ENCODE measurements at regions not wholly inside any gene's neighbourhood (a gene's known extent, or its start where the extent isn't known, plus 50 kb on each side); places are given as distances from the start of the nearest gene placed in this dataset.
"Not testable (repeated sequence)": the region's sequence is repeated elsewhere in the genome, so short reads cannot be mapped to it uniquely, and the experiment has no call there.

DNA sequence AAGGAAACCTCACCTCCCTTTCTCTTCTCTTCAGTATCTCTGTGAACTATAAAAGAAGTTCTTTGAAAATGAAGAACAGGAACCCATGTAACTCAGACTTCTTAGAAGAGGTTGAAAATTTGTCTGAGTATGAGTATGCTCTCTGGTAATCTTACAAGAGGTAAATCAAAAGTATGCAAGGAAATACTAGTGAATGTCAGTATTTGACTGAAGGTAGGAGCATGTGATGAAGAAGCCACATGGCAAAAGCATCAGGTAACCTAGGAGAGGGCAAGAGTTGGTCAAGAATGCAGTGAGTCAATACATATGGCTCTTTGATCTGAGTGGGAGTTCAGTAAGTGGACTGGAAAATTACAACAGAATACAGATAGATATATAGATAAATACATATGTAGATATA lies 133.0 kb upstream of the NECTIN3 start:
- no peak for DNase-seq (ENCODE audit: low spot score)

DNA sequence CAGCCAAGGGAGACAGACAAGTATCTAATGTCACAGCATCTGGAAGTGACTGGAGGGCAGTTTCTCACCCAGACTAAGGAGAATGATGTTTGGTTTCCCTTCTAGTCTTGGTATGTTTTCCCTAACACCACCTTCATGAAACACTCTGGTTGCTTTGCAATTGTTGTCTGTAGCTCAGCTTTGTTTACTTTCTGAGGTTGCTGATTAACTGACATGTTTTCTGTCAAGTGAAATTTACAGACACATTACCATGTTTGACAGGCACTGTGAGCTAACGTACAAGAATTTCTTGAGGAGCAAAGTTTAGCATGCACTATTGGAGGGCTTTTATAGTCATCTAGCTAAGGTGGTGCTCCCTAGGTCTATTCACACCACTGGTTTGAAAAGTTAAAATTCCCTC lies 131.6 kb upstream of the NECTIN3 start:
- DNase-seq (ENCODE audit: low spot score) = no peak

- no peak for DNase-seq (ENCODE audit: low spot score)
Measured at GRCh38 chr3:110944782-110945181, 126.8 kb upstream of the NECTIN3 start.

DNA sequence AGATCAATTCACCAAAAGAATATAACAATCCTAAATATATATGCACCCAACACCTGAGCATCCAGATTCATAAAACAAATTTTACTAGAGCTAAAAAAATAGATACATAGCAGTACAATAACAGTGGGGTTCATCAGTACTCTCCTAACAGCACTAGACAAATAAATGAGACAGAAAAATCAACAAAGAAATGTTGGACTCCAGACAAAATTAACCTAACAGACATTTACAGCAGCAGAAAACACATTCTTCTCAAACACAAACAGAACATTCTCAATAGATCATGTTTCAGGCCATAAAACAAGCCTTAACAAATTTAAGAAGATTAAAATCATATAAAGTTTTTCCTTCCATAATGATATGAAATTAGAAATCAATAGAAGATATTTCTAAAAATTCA lies 124.8 kb upstream of the NECTIN3 start:
- no peak for DNase-seq (ENCODE audit: low spot score)

- not testable (repeated sequence) for DNase-seq (ENCODE audit: low spot score)
Measured at GRCh38 chr3:110949194-110949593, 122.4 kb upstream of the NECTIN3 start.

DNA sequence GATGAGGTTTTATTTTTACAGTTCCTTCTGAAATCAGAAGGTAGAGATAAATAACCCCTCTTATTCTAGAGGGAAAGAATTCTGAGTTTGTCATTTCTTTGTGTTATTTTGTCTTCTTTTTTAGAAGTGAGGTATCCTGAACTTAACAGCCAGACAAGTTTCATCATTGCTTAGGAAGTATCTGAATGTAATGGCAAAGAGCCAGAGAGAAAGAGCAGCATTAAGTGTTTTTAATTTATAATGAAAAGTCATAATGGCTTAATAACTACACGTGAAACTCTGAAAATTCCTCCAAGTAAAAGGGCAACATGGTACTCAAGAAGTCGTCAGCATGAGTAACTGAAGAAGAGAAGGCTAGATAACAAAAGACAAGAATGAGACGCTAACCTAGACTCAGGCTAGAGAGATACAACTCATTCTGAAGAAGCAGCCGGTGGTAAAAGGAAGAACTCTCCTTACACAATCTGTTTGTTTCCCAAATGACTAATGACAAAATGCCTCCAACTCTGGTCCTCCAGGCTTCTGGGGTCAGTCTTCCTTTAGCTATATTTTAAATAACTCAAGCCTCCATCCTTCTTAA lies 116.2 kb upstream of the NECTIN3 start:
- no peak for DNase-seq (ENCODE audit: low spot score)

DNA sequence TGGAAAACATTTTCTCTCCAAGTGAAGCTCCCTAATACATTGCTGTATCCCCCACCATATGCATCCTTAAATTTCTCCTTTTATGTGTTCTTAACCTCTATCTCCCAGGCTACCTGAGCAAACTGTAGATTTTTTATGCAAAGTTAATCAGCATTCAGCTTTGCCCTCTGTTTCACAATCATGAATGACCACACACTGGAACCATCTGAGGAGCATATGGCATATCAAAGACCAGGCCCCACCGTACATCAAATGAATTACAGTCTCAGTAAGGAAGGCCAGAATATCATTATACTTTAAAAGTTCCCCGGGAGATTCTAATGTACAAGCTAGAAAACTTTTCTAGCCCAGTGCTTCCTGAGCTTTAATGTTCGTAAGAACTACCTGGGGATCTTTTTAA lies 115.5 kb upstream of the NECTIN3 start:
- no peak for DNase-seq (ENCODE audit: low spot score)

DNA sequence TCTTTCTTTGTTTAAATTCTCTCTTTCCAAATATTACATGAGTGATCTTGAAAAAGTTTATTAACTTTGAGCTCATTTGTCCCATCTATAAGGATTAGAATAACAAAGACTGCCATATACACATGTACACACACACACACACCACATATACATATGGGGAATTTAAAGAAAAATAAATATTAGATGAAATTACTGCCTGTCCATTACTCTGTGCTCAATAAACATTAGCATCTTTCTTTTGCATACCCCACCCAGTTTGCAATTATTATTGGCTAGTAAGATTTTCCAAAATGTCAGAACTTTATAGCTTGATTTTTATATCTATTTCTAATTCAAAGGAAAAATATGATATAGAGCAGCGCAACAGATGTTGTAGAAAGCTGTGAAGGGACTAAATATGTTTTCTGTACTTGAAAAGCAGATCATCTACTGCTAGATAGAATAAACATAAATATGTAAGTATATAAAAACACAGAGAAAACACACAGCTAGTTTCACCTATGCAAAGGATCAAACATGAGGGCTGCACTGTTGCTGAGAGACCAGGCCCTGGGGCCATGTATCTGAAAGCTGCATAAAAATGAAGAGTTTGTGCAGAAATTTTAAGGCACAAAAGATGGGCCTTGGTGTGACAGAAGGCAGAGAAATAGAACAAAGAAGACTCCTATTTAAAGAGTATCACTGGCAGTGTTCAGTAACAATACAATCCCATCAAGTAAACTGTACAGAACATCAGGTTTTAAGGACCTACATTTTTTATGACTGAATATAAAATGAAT lies 114.2 kb upstream of the NECTIN3 start:
- no peak for DNase-seq (ENCODE audit: low spot score)

DNA sequence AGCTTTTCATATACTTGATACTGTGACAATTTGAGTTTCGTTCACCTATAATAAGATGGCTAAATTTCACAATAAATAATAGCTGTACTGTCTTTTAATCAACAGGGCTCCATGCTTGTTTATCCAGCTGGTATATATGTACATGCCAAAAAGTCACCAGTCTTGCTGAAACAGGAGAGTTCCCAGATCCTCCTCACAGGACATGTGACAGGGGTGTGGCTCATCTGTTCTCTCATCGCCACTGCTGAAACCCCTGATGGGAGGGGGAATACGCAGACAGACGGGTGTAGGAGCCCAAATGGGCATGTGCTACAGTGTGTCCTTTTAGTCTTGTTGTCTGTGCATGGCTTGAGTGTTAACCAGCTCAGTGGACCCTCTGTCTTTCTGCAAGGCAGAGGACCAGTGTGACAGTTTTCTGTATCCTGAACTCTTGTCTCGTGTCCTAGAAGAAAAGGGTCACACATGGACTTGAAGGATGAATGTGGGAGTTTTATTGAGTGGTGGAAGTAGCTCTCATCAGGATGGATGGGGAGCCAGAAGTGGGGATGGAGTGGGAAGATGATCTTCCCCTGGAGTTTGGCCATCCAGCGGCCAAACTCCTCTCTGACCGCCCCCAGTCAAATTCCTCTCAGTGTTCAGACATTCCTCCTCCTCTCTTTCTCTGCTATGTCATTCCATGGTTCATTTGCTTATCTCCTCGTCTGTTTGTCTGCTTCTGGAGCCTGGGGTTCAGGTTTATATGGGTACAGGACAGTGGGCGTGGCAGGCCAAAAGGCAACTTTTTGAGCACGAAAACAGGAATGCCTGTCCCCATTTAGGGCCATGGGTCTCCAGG lies 113.1 kb upstream of the NECTIN3 start:
- DNase-seq (ENCODE audit: low spot score) = no peak

DNA sequence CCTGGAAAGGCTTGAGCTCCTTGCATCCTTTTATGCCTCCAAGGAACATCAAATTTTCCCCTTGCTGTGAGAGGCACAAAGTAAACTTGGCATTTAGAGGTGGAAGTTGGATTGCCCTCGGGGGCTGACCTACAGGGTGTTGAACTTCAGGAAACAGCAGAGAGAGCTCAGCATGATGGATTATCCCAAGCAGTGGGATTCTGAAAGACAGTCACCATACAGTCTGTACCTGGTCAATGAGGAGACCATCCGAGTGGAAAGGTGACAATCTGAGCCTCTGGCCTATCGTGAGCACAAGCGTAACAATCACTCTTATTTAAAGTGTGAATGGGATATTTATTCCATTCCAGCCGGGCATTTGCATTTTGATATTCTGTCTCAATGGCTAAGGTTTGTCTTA lies 105.6 kb upstream of the NECTIN3 start:
- no peak for DNase-seq (ENCODE audit: low spot score)

DNA sequence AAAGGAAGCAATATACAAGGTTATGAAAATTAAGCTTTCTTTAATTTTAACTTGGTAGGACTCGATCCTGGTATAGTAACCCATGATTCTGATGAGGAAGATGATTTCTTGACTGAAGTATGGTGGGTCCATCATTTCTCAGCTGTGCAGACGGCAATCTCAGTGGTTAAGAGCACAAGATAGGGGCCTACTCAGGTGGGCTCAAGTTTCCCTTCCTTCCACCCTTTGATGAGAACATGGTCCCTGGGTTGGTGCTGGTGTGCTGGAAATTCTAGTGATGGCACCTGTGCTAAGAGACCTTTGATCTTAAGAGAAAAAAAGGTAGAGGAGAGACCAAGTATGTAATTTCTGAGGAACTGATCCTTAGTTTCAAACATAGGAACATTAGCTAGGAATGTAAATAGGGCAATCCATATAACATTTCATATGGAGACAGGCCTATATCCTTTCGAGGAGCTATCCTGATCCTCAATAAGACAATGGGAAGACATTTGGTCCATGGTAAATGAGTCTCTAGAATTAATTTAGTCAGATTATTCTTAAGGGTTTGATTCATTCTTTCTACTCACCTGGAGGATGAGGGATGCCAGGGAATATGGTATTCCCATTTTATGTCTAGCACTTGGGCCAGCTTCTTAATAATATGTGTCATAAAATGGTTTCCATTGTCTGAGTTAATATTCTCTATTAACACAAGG lies 104.5 kb upstream of the NECTIN3 start:
- DNase-seq (ENCODE audit: low spot score) = no peak

GRCh38 chr3:110968076-110968475 lies 103.5 kb upstream of the NECTIN3 start:
- DNase-seq (ENCODE audit: low spot score) = no peak

GRCh38 chr3:110969229-110970211 lies 102.1 kb upstream of the NECTIN3 start:
- DNase-seq (ENCODE audit: low spot score) = no peak

- DNase-seq (ENCODE audit: low spot score) = no peak
Measured at GRCh38 chr3:110971010-110971601, 100.5 kb upstream of the NECTIN3 start.

GRCh38 chr3:110973263-110973895 lies 98.2 kb upstream of the NECTIN3 start:
- no peak for DNase-seq (ENCODE audit: low spot score)

- DNase-seq (ENCODE audit: low spot score) = no peak
Measured at GRCh38 chr3:110974902-110975301, 96.7 kb upstream of the NECTIN3 start.

GRCh38 chr3:110984456-110985250 lies 87.0 kb upstream of the NECTIN3 start:
- DNase-seq (ENCODE audit: low spot score) = no peak

DNA sequence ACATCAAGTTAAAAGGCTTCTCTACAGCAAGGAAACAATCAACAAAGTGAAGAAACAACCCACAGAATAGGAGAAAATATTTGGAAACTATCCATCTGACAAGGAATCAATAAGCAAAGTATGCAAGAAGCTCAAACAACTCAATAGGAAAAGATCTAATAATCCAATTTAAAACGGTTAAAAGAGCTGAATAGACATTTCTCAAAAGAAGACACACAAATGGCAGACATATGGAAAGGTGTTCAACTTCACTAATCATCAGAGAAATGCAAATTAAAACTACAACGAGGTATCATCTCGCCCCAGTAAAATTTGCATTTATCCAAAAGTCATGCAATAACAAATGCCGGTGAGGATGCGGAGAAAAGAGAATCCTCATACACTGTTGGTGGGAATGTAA lies 82.2 kb upstream of the NECTIN3 start:
- DNase-seq (ENCODE audit: low spot score) = no peak
